GM21528 (cell line): ENCODE measurements at regions not wholly inside any gene's neighbourhood (a gene's known extent, or its start where the extent isn't known, plus 50 kb on each side); places are given as distances from the start of the nearest gene placed in this dataset.

Experiments
- ATAC-seq: cut with Tn5 transposase; IDR thresholded peaks from one replicate; pipeline ENCODE4 v1.9.1; 2021; ENCODE audit warnings: mild to moderate bottlenecking, moderate library complexity; ENCODE audit not compliant: unreplicated experiment, low FRiP score

DNA sequence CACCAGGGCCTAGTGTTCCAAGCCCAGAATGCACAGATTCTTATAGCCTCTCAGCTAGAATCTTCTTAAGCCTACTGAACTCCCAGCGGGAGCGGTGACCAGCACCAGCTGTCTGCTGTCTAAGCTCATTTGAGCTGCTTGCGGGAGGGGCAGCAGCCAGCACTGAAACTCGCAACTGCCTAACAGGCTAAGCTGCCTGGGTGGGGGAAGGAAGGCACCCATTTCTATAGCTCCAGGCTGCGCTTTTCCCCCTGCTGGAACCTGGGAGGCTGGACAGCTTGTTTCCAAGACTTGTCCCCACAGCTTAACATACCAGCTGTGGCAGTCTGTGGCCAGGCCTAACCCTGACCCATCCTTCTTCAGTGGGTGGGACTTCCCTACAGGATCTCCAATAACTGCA is 512.9 kb downstream of the EFNA5 start:
- ATAC-seq: no peak

DNA sequence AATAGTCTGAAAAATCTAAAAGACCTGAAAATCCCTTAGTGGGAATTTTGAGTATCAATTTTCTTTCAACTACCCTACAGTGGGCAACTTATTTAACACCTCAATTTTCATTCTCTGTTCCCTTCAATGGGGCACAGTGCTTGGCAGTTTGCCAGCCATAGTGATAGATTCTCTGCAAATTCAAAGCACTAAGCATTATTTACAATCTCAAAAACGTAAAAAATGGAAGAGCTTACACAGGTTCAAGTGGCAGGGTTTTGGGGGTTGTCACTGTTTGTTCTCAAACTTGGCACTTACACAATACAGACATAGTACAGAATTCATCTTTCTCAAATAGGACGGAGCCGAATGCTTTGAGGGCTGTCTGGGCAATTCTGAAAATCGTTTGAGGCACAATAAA is 515.0 kb downstream of the EFNA5 start:
- no peak for ATAC-seq

DNA sequence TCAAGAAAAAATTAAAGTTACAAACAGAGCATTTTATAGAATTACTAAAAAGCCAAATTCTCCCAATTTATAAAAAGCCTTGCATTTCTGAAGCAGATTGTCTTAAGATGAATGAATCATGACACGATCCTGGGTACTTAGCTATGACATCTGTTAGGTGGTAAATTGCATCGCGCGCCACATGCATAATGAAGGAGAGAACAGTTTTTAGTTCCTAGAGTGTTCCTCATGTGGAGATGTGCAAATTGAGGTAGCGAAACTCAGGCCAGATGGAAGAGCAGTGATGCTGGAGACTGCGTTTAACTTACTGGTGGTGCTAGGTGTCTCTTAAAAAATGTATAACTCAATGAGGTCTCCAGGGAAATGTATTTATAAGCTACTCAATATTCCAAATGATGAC is 516.1 kb downstream of the EFNA5 start:
- ATAC-seq: no peak

DNA sequence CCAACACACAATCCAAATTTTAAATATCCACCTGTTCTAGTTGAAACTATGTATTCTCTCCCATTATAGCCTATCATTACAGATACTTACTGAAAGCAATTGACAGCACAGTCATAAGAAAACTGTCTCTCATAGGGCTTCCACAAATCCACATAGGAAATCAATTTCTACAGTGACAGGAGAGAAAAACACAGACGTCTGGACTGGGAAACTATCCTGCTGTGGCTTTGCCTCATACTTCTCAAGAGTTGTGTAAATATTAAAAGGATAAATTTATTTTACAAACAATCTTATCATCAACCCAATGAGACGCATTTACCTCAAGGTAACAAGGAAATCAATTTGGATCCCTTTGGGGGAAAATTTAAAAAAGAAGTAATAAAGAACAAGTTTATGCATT is 517.5 kb downstream of the EFNA5 start:
- ATAC-seq: no peak

DNA sequence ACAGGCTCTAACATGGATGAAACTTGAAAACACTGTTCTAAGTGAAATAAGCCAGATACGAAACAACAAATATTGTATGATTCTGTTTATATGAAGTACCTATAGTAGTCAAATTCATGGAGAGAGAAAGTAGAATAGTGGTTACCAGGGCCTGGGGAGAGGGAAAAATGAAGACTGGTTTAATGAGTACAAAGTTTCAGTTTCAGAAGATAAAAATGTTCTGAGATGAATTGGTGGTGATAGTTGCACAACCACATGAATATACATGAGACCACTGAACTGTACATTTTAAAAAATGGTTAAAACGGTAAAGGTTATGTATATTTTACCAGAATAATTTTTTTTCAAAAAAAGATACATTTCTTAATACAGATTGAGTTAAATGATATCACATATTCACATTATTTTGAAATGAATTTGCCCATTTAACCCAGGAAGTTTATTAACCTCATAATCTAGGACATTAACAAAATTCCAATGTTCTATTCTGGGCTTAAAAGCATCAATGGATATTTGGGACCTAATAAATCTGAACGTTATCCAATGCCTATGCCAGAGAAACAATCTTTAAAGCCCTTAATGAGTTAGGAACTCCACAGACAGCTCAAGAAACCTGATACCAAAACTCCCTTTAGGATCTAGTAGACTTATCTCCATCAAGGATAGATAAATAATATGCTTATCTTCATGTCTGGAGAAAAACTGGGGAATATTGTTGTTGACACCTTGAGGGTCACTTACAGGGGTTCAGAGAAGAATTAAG is 521.3 kb downstream of the EFNA5 start:
- peak; percentile 92 for ATAC-seq

DNA sequence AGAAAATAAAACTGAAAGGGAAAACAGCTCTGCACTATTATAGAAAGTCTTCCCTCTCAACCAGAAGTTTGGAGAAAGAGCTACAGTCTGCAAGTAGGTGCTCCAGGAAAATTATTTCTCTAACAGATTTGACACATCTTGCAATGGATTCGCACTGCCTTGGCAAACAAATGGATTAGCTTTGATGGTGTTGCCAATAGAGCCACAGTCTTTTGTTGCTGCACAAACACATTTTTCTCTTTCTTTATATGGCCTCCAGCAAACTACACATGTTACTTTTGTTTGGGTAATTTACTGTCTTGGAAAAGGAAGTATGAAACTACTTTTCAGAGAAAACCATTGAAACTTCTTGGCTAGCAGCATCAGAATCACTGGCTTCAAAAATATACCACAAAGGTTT is 523.1 kb downstream of the EFNA5 start:
- no peak for ATAC-seq

DNA sequence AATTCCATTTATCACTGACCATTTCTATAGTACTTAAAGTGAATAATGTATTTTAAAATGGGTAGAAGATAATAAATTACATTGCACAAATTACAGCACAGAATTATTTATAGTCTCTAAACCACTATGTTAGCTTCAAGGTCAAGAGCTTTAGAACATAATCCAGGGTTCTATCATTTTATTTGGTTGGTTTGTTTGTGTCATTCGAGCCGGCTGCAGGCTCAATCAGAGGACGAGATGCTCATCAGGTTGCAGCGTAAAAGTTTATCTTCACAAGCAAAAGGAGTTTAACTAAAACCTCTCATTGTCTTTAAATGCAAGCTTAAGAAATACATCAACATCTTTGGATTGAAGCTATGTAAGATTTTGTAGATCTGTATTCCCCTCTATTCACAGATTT is 523.8 kb downstream of the EFNA5 start:
- no peak for ATAC-seq

DNA sequence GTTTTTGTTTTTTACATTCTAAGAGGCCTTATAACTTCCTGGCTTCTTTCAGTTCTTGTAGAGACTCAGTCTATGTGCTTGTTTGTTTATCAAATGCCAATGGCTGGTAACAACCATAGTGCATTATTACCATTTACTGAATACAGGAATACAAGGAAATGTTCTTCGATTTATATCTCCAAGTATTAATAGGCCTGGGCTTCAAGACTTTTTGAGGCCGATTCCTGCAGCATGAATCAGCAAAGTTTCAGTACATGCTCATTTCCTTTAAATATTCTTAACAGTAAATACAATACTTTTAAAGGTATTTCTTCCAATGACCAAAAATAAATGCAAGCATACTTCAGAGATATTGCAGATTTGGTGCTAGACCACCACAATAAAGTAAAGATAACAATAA is 535.3 kb downstream of the EFNA5 start:
- ATAC-seq: no peak

DNA sequence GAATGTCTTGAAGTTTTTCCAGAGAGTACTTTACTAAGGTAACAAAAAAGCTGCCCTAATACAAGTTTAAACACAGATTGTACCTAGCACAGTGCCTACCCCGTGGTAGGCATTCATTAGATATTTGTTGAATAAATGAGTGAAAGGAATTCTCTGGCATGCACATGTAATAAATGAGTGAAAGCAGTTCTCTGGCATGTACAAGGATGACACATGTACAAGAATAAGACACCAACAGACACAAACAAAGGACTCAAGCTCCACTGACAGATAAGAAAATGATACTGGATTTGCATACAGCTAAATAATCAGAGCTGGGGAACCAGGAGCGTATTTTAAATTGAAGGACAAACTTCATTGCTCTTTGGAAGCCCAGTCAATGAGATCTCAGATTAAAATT is 535.8 kb downstream of the EFNA5 start:
- ATAC-seq: no peak

DNA sequence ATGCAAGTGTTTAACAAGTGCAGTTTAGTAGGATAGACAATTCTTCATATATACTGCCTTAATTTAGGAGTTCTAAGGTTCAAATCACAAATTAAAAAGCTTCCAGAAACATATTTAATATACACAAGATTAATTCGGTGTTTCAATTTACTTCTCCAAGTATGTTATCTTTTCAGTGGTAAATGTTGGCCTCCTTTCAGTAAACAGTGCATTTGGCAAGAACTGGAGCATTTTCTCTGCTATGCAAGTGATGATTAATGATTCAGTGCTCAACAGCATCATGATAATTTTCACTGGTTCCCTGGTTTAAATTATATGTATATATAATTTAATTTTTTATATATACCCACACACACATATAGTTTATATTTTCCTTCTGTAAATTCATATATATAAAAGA is 541.7 kb downstream of the EFNA5 start:
- ATAC-seq: no peak

DNA sequence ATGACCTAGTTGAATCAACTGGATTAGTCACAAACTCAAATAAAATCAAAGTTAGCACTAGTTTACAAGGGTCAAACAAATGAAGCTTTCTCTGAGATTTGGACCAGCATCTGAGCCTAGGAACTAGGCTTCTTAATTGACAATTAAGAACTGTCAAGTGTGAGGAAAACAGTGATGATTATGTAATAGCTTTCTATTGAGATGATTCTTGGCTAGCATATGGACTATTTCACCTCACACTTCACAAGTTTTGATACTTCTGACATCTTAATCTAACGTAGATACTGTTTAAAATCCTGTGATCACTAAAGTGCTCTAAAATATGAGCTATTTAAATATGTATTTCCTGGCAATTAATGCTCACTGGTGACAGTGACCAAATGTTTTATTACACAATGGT is 542.9 kb downstream of the EFNA5 start:
- ATAC-seq: no peak

DNA sequence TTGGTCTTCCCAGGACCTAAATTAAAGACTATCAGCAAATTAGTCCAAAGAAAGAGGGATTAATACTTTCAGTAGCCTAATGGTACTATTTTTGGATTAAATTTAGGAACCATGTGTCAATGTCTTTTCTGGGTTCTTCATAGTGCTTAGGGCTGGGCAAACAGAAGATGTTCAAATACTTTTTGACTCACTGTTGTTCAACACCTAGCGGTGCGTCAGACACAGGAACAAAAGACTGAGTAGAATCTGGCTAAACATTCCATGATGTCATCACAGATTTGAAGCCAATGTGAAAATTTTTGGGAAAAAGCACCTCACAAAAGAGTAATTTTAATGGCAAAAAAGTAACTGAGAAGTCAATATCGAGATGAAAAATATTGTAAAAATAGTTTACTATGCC is 544.4 kb downstream of the EFNA5 start:
- ATAC-seq: no peak

DNA sequence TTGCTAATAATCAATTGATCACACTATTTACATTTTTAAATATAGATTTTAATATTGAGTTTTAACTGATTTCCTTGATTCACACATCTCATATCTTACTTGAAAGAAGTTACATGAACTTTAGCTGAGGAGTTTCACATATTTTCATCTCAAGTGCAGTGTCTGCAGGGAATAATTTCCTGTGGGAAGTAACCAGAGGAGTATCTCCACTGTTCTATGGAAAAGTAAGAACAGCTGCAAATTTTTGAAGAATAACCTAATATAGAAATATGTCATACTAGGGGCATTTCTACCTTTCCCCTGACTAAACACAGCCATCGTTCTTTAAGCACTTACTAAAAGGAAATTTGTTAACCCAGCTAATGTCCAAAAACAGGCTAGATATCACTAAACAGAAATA is 546.4 kb downstream of the EFNA5 start:
- no peak for ATAC-seq

DNA sequence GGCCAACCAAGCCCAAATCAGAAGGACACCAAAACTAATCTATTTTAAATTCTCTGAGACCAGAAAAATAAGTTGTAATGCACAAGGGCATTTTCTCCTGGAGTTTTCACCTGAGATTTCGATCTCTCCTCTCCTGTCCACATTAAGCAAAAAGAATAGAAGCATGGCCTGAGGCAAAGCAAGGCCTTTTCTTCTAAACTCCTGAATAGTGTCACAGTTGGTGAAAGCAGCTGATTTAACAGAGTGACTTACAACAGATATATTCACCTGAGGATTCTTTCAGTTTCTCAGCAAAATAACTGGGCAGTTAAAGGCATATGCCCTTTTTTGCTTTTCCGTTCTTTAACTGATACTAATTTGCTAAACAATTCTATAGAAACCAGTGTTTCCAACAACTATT is 547.7 kb downstream of the EFNA5 start:
- ATAC-seq: no peak

DNA sequence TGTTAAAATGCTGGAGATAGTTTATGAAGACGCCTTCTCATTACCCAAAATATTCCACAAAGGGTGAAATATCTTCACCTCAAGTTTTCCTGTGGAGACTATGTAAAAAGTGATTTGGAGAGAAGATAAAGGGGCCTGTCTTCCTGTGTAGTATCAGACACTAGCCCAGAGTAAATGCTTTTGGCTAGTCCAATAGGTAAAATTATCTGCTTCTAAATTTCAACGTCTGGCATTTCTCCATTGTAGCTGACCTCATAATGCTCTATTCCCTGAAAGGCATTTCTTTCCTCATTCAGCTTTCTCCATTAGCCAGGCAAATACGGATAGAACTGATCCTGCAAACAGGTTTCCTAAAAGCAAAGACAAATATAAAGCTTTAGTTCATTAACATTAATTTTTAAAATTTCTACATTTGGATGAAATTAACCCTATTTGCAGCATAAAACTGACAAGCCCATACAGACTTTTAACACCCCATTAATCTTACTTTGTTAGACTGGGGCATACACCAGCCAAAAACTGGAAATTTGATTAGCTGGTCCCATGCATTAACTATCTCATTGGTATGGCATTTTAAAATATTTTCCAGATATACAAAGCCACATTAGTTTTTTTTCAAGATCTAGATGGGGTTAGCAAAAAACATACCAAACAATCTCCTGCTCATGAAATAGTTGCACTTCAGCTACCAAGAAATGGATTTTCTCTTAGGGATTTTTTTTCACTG is 548.8 kb downstream of the EFNA5 start:
- ATAC-seq: no peak

DNA sequence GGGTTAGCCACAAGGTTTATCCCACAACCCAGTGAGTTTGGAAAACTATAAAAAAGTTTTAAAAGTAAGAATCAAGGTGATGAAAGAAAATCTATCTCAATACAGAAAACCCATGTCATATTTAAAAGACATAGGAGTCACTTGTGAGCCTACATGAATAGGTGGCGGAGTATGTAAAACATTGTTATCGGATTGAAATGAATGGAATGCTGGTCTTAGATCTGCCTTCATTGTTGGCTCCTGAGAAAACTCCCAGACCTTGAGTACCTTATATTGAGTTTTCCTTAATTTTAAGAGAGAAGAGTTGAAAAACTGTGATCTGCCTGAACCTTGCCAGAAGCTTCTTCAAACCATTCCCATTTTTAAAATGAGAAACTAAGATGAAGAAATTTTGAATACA is 551.1 kb downstream of the EFNA5 start:
- no peak for ATAC-seq

DNA sequence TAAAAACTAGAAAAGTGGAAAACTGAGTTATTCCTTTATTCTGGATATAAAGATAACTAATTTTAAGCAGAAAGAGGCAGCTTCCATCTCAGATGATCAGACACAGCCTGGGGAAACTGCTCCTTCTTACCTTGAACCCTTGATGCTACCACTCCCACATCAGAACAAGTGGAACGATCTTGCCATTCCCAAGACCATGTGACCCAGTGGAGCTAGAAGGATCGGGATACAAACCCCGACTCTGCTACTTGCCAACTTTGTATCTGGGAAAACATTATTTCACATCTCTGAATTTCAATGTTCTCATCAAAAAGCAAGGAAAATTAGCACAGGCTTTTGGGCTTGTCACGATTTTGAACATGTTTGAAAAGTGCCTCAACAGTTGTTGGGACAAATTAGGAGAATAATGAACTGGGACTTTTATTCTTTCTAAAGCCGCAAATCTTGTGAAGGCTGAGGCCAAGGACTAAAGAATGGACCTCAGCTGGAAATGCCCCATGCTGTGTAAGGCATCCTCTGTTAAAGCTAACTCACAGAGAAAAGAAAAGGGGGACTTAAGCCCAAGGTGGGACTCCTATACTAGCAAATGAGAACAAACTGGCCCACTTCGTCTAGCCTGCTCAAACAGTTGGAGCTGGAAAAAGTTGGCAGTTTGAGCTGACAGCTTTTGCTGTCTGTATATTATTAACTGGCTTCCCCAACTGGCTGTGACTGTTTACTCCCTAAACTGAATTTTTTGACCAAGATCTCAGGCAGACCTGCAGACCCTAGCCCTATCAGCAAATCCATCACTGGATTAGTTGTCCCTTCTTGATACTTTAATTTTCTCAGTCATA is 552.3 kb downstream of the EFNA5 start:
- no peak for ATAC-seq

DNA sequence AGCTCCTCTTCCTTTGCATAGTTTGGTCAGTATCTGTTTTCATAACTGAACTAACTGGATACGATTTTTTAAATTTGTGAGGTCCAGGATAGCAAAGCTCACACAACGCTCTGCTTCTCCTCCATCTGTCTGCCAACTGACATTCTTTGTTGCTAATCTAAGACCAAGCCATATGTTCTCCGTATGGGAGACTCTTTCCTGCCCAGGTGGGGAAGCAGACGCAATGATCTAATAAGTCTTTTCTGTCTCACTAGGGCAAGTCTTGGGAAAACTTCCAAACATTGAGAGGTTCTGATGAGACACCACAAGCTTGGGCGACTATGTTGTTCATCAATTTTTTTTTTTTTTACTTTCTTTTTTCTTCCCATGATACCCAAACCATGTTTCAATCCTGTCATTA is 558.5 kb downstream of the EFNA5 start:
- no peak for ATAC-seq

DNA sequence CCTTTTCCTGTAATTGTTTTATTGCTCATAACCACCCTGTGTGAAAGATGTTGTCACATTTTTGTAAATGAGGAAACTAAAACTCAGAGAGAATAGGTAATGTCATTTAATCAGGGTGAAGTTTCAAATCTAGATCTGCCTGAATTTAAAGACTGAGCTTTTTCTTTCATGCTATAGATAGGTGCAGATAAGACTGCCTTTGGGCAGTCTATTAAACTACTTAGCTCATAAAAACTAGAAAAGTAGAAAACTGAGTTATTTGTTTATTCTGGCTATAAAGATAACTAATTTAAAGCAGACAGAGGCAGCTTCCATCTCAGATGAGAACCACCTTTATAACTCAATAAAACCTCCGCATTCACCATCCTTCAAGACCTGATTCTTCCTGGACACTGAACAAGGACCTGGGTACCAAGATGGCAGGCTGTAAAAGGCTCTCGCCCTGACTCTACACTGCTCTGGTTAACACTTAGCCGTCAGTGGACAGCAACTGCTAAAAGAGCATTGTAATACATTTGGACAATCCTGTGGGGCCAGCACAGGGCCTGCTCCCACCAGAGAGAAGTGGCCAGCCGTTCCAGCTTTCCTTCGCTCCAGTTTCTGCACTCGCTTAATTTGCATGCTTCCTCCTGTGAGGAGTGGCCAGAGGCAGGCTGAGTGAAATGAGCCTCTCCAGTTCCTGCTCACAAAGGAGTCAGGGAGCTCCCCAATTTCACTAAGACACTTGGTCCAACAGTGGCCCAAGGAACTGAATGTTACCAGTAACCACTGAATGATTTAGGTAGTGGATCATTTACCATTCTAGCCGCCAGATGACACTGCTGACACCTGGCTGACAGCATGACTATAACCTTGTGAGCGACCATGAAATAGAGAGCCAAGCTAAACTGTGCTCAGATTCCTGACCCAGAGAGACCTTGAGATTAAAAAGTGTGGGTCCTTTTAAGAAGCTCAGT is 566.4 kb downstream of the EFNA5 start:
- peak; percentile 73 for ATAC-seq

DNA sequence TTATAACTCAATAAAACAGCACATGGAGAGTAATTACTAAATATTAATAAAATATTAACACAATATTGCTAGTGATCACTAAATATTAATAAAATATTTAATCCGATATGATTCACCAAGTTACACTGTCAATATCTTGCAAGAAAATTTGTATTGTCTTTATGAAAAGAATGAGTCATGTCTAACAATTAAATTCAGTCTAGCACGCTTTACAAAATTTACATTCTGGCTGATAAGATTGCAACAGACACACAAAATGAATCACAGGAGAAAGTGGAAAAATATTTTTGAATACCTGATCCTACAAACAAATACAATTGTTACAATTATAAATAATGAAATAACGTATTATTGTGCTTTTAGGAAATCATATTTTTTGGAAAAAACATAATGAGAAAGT is 567.2 kb downstream of the EFNA5 start:
- no peak for ATAC-seq
